ENCODE measurements at regions not wholly inside any gene's neighbourhood (a gene's known extent, or its start where the extent isn't known, plus 50 kb on each side); places are given as distances from the start of the nearest gene placed in this dataset.

- in situ Hi-C loops (cut with HindIII; ENCODE audit: low pct_ligation_motif_present, low pct_unique_long_range_greater_than_20kb, low sequenced_read_pairs): no loop called here
- no peak for DNase-seq
Observed at GRCh38 chr12:17381211-17381610, 708.8 kb downstream of the RERGL start.

GRCh38 chr12:17372508-17372907 lies 717.5 kb downstream of the RERGL start:
- in situ Hi-C loops (cut with HindIII; ENCODE audit: low pct_ligation_motif_present, low pct_unique_long_range_greater_than_20kb, low sequenced_read_pairs): no loop called here
- no peak for DNase-seq

DNA sequence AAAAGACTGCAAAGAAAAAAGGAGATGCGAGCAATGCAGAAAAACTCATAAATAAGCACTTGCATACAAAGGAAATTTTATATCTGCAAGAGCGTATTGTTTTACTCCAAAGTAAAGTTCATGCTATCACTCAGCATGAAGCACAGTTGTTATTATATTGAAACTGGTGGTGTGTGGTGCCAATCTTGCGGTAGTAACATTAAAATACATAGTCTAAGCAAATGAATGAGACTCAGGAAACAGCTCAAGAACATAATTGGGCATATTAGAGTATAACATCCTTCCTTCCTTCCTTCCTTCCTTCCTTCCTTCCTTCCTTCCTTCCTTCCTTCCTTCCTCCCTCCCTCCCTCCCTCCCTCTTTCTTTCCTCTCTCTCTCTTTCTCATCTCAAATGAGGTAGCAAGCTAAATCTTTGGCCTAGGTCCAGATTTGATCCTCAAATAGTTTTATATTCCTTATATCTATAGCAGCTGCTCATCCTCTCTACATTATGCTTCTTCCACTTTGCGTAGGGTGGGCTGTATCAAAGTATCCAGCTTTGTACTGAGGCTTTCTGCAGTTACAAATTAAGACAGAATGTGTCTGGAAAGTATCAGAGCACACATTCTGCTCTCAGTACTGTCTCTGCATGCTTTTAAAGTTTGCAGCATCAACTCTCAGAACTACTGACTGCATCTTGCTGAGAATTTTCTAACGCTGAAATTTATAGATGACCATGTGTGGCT lies 718.3 kb downstream of the RERGL start:
- DNase-seq: no peak
- in situ Hi-C loops (cut with HindIII; ENCODE audit: low pct_ligation_motif_present, low pct_unique_long_range_greater_than_20kb, low sequenced_read_pairs): no loop called here

DNA sequence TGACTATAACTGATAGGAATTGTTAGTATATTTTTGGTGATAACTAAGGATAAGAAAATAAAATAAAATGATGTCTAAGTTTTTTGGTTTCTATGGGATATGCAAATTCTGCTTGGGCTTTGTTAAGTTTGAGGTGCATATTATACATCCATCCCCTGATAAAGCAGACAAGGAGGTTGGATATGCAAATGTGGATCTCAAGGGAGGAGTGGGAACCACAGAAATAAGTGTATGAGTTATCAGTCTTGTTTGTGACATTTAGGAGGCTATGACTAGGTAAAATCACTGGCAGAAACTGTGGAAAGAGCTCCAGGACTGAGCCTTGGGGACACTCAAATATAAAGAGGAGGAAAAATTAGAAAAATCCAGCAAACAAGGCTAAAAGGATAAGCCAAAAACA lies 719.4 kb downstream of the RERGL start:
- in situ Hi-C loops (cut with HindIII; ENCODE audit: low pct_ligation_motif_present, low pct_unique_long_range_greater_than_20kb, low sequenced_read_pairs): no loop called here
- DNase-seq: no peak

DNA sequence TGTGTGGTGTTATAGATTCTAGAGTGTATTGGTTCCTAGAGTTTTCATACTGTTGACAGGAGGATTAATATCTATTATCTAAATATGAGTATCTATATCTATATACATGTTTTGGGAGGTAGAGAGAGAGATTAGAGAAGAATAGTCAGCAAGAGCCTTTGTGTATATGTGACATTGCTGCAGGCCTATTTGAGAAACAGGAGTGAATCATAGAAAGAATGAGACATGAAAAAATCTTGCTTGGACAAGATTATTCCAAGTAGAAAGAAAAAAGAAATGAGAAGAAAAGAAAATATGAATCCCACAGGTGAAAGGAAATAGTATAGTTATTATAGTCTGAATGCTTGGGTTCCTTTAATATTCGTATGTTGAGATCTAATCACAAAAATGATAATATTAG lies 720.4 kb downstream of the RERGL start:
- no peak for DNase-seq
- in situ Hi-C loops (cut with HindIII; ENCODE audit: low pct_ligation_motif_present, low pct_unique_long_range_greater_than_20kb, low sequenced_read_pairs): no loop called here

DNA sequence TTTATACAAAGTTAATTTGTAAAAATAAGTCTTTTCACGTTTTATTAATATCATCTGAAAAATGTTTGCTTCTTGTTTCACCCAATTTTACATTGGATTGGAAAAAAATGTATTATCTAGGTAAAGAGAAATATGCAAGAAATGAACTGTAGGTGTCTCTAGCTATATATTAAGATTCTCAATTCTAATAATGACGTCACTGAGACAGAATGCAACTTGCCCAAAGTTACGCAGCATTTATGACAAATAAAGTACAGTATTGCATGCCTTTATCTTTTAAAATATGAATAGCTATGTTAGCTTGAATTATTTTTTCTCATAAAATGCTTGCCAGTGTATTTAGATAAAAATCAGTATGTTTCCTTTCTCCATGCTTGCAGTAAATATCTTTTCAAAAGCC lies 728.8 kb downstream of the RERGL start:
- in situ Hi-C loops (cut with HindIII; ENCODE audit: low pct_ligation_motif_present, low pct_unique_long_range_greater_than_20kb, low sequenced_read_pairs): no loop called here
- no peak for DNase-seq

DNA sequence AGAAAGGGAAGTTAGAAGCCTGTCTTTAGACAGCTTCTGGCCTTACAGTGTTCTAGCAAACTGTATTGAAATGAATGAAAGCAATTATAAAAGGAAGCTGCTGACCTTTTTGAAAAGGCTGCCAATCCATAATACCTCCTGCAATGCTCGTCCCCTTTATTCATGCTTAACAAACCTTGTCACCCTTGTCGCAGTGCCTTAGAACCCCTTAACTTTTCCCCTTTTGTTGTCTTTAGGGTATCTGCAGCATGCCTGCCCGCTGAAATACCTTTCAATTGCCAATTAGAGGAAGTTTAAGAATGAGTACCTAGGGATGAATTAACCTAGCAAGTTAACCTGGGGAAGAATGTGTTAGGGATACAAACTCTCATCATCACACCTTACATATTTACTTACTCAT lies 731.2 kb downstream of the RERGL start:
- in situ Hi-C loops (cut with HindIII; ENCODE audit: low pct_ligation_motif_present, low pct_unique_long_range_greater_than_20kb, low sequenced_read_pairs): no loop called here
- no peak for DNase-seq

GRCh38 chr12:17357396-17357795 lies 732.6 kb downstream of the RERGL start:
- in situ Hi-C loops (cut with HindIII; ENCODE audit: low pct_ligation_motif_present, low pct_unique_long_range_greater_than_20kb, low sequenced_read_pairs): no loop called here

GRCh38 chr12:17352164-17352563 lies 737.8 kb downstream of the RERGL start:
- in situ Hi-C loops (cut with HindIII; ENCODE audit: low pct_ligation_motif_present, low pct_unique_long_range_greater_than_20kb, low sequenced_read_pairs): no loop called here
- no peak for DNase-seq

More at GRCh38 chr12:17357396-17357795, 732.6 kb downstream of the RERGL start:
- DNase-seq: no peak

GRCh38 chr12:17348311-17348710 lies 741.7 kb downstream of the RERGL start:
- DNase-seq: no peak
- in situ Hi-C loops (cut with HindIII; ENCODE audit: low pct_ligation_motif_present, low pct_unique_long_range_greater_than_20kb, low sequenced_read_pairs): no loop called here

- in situ Hi-C loops (cut with HindIII; ENCODE audit: low pct_ligation_motif_present, low pct_unique_long_range_greater_than_20kb, low sequenced_read_pairs): no loop called here
- no peak for DNase-seq
Observed at GRCh38 chr12:17344649-17345048, 738.7 kb upstream of the LMO3 start.

GRCh38 chr12:17342381-17342961 lies 736.5 kb upstream of the LMO3 start:
- in situ Hi-C loops (cut with HindIII; ENCODE audit: low pct_ligation_motif_present, low pct_unique_long_range_greater_than_20kb, low sequenced_read_pairs): no loop called here
- no peak for DNase-seq

- no peak for DNase-seq
- in situ Hi-C loops (cut with HindIII; ENCODE audit: low pct_ligation_motif_present, low pct_unique_long_range_greater_than_20kb, low sequenced_read_pairs): no loop called here
Observed at GRCh38 chr12:17335487-17335886, 729.5 kb upstream of the LMO3 start.

- no peak for DNase-seq
- in situ Hi-C loops (cut with HindIII; ENCODE audit: low pct_ligation_motif_present, low pct_unique_long_range_greater_than_20kb, low sequenced_read_pairs): no loop called here
Observed at GRCh38 chr12:17334784-17335183, 728.8 kb upstream of the LMO3 start.

DNA sequence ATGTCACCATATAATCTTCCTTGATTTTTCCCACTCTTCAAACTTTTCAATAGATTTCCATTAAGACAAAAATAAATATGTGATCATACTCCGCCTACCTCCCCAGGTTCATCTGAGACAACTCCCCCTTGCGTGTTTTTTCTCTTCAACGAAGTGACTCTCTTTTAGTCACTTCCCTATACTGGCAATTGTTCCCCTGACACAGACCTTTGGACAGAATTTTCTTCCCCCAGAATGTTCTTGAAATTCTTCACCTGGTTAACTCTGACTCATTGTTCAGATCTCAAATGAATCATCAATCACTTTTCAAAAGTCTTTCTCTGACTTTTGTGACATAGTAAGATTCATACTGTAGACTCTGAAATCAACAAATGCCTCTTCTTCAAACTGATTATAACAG lies 727.3 kb upstream of the LMO3 start:
- in situ Hi-C loops (cut with HindIII; ENCODE audit: low pct_ligation_motif_present, low pct_unique_long_range_greater_than_20kb, low sequenced_read_pairs): no loop called here
- peak; percentile 62 for DNase-seq

GRCh38 chr12:17326649-17327048 lies 720.7 kb upstream of the LMO3 start:
- in situ Hi-C loops (cut with HindIII; ENCODE audit: low pct_ligation_motif_present, low pct_unique_long_range_greater_than_20kb, low sequenced_read_pairs): no loop called here
- DNase-seq: no peak

GRCh38 chr12:17322090-17322489 lies 716.1 kb upstream of the LMO3 start:
- in situ Hi-C loops (cut with HindIII; ENCODE audit: low pct_ligation_motif_present, low pct_unique_long_range_greater_than_20kb, low sequenced_read_pairs): no loop called here

GRCh38 chr12:17304503-17305347 lies 698.8 kb upstream of the LMO3 start:
- in situ Hi-C loops (cut with HindIII; ENCODE audit: low pct_ligation_motif_present, low pct_unique_long_range_greater_than_20kb, low sequenced_read_pairs): no loop called here
- peak; percentile 89 for DNase-seq

More at GRCh38 chr12:17322090-17322489, 716.1 kb upstream of the LMO3 start:
- DNase-seq: no peak

DNA sequence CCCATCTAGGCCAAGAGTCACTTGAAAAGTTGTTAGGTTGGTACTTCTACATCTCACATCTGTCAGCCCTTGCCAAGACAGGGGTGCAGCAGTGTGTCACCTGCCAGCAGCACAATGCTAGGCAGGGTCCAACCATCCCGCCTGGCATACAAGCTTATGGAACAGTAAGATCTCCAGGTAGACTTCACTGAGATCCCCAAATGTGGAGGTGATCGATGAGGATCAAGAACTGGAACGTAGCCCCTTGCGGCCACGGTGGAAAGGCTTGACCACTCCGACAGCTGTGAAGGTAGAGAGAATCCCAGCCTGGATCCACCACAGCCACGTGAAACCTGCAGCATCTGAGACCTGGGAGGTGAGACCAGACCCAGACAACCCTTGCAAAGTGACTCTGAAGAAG lies 696.0 kb upstream of the LMO3 start:
- DNase-seq: no peak
- in situ Hi-C loops (cut with HindIII; ENCODE audit: low pct_ligation_motif_present, low pct_unique_long_range_greater_than_20kb, low sequenced_read_pairs): no loop called here

GRCh38 chr12:17301544-17301943 lies 695.6 kb upstream of the LMO3 start:
- no peak for DNase-seq
- in situ Hi-C loops (cut with HindIII; ENCODE audit: low pct_ligation_motif_present, low pct_unique_long_range_greater_than_20kb, low sequenced_read_pairs): no loop called here
